H9 (cell line): ENCODE measurements at regions not wholly inside any gene's neighbourhood (a gene's known extent, or its start where the extent isn't known, plus 50 kb on each side); places are given as distances from the start of the nearest gene placed in this dataset.

Experiments used
- DNase-seq: peaks from one replicate; pipeline ENCODE4 v3.0.0-alpha.2; 2017
- H2AFZ ChIP-seq: one replicate; pipeline ENCODE4 v1.6.1; 2013; ENCODE audit warnings: mild to moderate bottlenecking, low read length, control low read depth, moderate library complexity
- H2AK5ac ChIP-seq: 2 replicates; pipeline ENCODE4 v1.6.1; 2013; ENCODE audit warnings: low read length, control low read depth, mixed read lengths; ENCODE audit not compliant: insufficient read length
- H2BK120ac ChIP-seq: one replicate; pipeline ENCODE4 v1.6.1; 2013; ENCODE audit warnings: low read depth, mild to moderate bottlenecking, low read length, control low read depth, inconsistent platforms; ENCODE audit not compliant: poor library complexity, severe bottlenecking
- H2BK12ac ChIP-seq: 2 replicates; pipeline ENCODE4 v1.6.1; 2013; ENCODE audit warnings: low read length, control low read depth, mixed read lengths, low read depth; ENCODE audit not compliant: insufficient read length
- H2BK15ac ChIP-seq: 2 replicates; pipeline ENCODE4 v1.6.1; 2013; ENCODE audit warnings: low read depth, low read length, control low read depth
- H2BK20ac ChIP-seq: one replicate; pipeline ENCODE4 v1.6.1; 2013; ENCODE audit warnings: low read depth, mild to moderate bottlenecking, low read length, control low read depth, inconsistent platforms; ENCODE audit not compliant: poor library complexity, severe bottlenecking
- H2BK5ac ChIP-seq: 2 replicates; pipeline ENCODE4 v1.6.1; 2013; ENCODE audit warnings: low read length, control low read depth, mixed read lengths; ENCODE audit not compliant: insufficient read length
- H3K14ac ChIP-seq: 2 replicates; pipeline ENCODE4 v1.6.1; 2013; ENCODE audit warnings: low read length, control low read depth; ENCODE audit not compliant: insufficient read depth
- H3K18ac ChIP-seq: 2 replicates; pipeline ENCODE4 v1.6.1; 2013; ENCODE audit warnings: low read depth, mild to moderate bottlenecking, mixed read lengths, low read length, control low read depth; ENCODE audit not compliant: insufficient read length
- H3K23ac ChIP-seq: 2 replicates; pipeline ENCODE4 v1.6.1; 2013; ENCODE audit warnings: low read length, control low read depth, mixed read lengths, low read depth; ENCODE audit not compliant: insufficient read length
- H3K23me2 ChIP-seq: 2 replicates; pipeline ENCODE4 v1.6.1; 2013; ENCODE audit warnings: low read depth, mild to moderate bottlenecking, mixed read lengths, low read length, control low read depth; ENCODE audit not compliant: insufficient read length, poor library complexity, severe bottlenecking
- H3K27ac ChIP-seq: 2 replicates; pipeline ENCODE4 v1.5.1; 2013; ENCODE audit warnings: low read length, control low read depth, mixed read lengths, low read depth; ENCODE audit not compliant: insufficient read length
- H3K27me3 ChIP-seq: 2 replicates; pipeline ENCODE4 v1.6.1; 2013; ENCODE audit warnings: low read length, control low read depth, inconsistent platforms; ENCODE audit not compliant: insufficient read depth
- H3K4ac ChIP-seq: 2 replicates; pipeline ENCODE4 v1.6.1; 2013; ENCODE audit warnings: low read depth, mild to moderate bottlenecking, control low read depth, inconsistent platforms, low read length, moderate library complexity
- H3K4me1 ChIP-seq: 2 replicates; pipeline ENCODE4 v1.6.1; 2013; ENCODE audit warnings: low read length, control low read depth, inconsistent platforms; ENCODE audit not compliant: insufficient read depth
- H3K4me2 ChIP-seq: 2 replicates; pipeline ENCODE4 v1.6.1; 2013; ENCODE audit warnings: low read length, control low read depth, mixed read lengths; ENCODE audit not compliant: insufficient read length, insufficient read depth
- H3K56ac ChIP-seq: 2 replicates; pipeline ENCODE4 v1.6.1; 2013; ENCODE audit warnings: low read depth, mild to moderate bottlenecking, mixed read lengths, low read length, control low read depth; ENCODE audit not compliant: insufficient read length
- H3K79me1 ChIP-seq: 2 replicates; pipeline ENCODE4 v1.6.1; 2013; ENCODE audit warnings: low read depth, mild to moderate bottlenecking, moderate library complexity, low read length, control low read depth, inconsistent platforms; ENCODE audit not compliant: insufficient read depth, poor library complexity, severe bottlenecking
- H3K79me2 ChIP-seq: 2 replicates; pipeline ENCODE4 v1.6.1; 2013; ENCODE audit warnings: low read length, control low read depth, inconsistent platforms; ENCODE audit not compliant: insufficient read depth
- H3K9ac ChIP-seq: 2 replicates; pipeline ENCODE4 v1.6.1; 2013; ENCODE audit warnings: low read length, control low read depth, mixed read lengths; ENCODE audit not compliant: insufficient read length; ENCODE audit errors: extremely low read depth
- H3K9me3 ChIP-seq: one replicate; pipeline ENCODE4 v1.6.1; 2013; ENCODE audit warnings: low read depth, low read length, inconsistent platforms; ENCODE audit not compliant: control insufficient read depth
- H3T11ph ChIP-seq: one replicate; pipeline ENCODE4 v1.6.1; 2013; ENCODE audit warnings: mild to moderate bottlenecking, low read length, control low read depth, inconsistent platforms
- H4K20me1 ChIP-seq: one replicate; pipeline ENCODE4 v1.6.1; 2013; ENCODE audit not compliant: control insufficient read depth, insufficient read length, insufficient read depth
- H4K5ac ChIP-seq: 2 replicates; pipeline ENCODE4 v1.6.1; 2013; ENCODE audit warnings: low read depth, mild to moderate bottlenecking, mixed read lengths, low read length, control low read depth; ENCODE audit not compliant: insufficient read length
- H4K8ac ChIP-seq: replicated peaks from 2 replicates; pipeline ENCODE4 v1.6.1; 2013; ENCODE audit warnings: low read length, control low read depth, mixed read lengths, low read depth; ENCODE audit not compliant: insufficient read length
- H4K91ac ChIP-seq: 2 replicates; pipeline ENCODE4 v1.6.1; 2013; ENCODE audit warnings: low read depth, mild to moderate bottlenecking, moderate library complexity, mixed read lengths, low read length, control low read depth; ENCODE audit not compliant: insufficient read length
- H3K27ac Mint-ChIP-seq, 3 experiments: 2 replicates in 2 of 3; 3 replicates in 1 of 3; pipeline ENCODE4 v1.8.0; 2020 to 2021; ENCODE audit warnings: mixed read lengths in 3 of 3, mild to moderate bottlenecking in 1 of 3, moderate library complexity in 1 of 3
- H3K27me3 Mint-ChIP-seq: 2 replicates; pipeline ENCODE4 v1.8.0; 2021; ENCODE audit warnings: low read depth, mild to moderate bottlenecking, moderate library complexity, mixed read lengths
- H3K36me3 Mint-ChIP-seq, 3 experiments: 2 replicates in 2 of 3; 3 replicates in 1 of 3; pipeline ENCODE4 v1.8.0; 2020 to 2021; ENCODE audit warnings: low read depth in 3 of 3, mixed read lengths in 3 of 3; ENCODE audit not compliant: insufficient read depth in 1 of 3
- H3K4me1 Mint-ChIP-seq, 2 experiments: 2 replicates each; pipeline ENCODE4 v1.8.0; 2020; ENCODE audit warnings: mixed read lengths in 2 of 2
- H3K4me3 Mint-ChIP-seq, 2 experiments: 2 replicates in 1 of 2; 3 replicates in 1 of 2; pipeline ENCODE4 v1.8.0; 2020 to 2021; ENCODE audit warnings: mild to moderate bottlenecking in 2 of 2, mixed read lengths in 2 of 2, moderate library complexity in 1 of 2
- H3K9me3 Mint-ChIP-seq, 2 experiments: 2 replicates in 1 of 2; 3 replicates in 1 of 2; pipeline ENCODE4 v1.8.0; 2020; ENCODE audit warnings: mild to moderate bottlenecking in 2 of 2, mixed read lengths in 2 of 2, moderate library complexity in 1 of 2
- WGBS: extraction: QIAGEN DNeasy Blood & Tissue Kit; methylation state at CpG from one replicate; pipeline ENCODE4 v1.1.7; 2013; ENCODE audit warnings: missing lambda C conversion rate, low lambda C conversion rate, mixed read lengths; ENCODE audit not compliant: insufficient read length; ENCODE audit errors: extremely low coverage; 5-methylcytosine and 5-hydroxymethylcytosine counted together
- TF ChIP-seq, protein P1 (sequence below): fragments of 200-600 bp; sonication (generic); conservative IDR thresholded peaks from 3 replicates; pipeline ENCODE4 v1.8.0; 2021; ENCODE audit warnings: antibody characterized with exemption, mild to moderate bottlenecking

- no peak overlapping the region for H3K23ac ChIP-seq
- no peak overlapping the region for H3K27ac ChIP-seq
- no peak overlapping the region for H2BK15ac ChIP-seq
- H4K20me1 ChIP-seq: no peaks in the 10 kb centered on the region
- H2AFZ ChIP-seq: no peak overlapping the region
- no peak overlapping the region for H3T11ph ChIP-seq
- H3K9me3 Mint-ChIP-seq: no peaks in the 10 kb centered on the region
- no peaks in the 10 kb centered on the region for H3K27me3 ChIP-seq
- H3K4ac ChIP-seq: no peak overlapping the region
- no peak overlapping the region for H4K8ac ChIP-seq
- no peak overlapping the region for H2BK5ac ChIP-seq
- no peak overlapping the region for H3K9ac ChIP-seq
- no peak overlapping the region for H3K18ac ChIP-seq
- peaks cover 4 to 6% (median 6%) of the 10 kb centered on the region in 3 experiments; a peak in 4 of 7 replicates for H3K36me3 Mint-ChIP-seq
- no peak overlapping the region for H2AK5ac ChIP-seq
- WGBS: no CpG with 5 or more reads among the region's 2 CpGs
- H3K9me3 ChIP-seq: no peaks in the 10 kb centered on the region
- H3K56ac ChIP-seq: no peak overlapping the region
- no peaks in the 10 kb centered on the region for H3K4me1 ChIP-seq
- H3K4me1 Mint-ChIP-seq: 0 out of 4 replicates have a peak, but pooled peaks cover 0 to 2% of the 10 kb centered on the region in 2 experiments
- H3K14ac ChIP-seq: no peak overlapping the region
- H3K27me3 Mint-ChIP-seq: no peaks in the 10 kb centered on the region
- H2BK120ac ChIP-seq: no peak overlapping the region
- H4K91ac ChIP-seq: no peak overlapping the region
- no peak overlapping the region for H4K5ac ChIP-seq
- H3K4me2 ChIP-seq: no peak overlapping the region
- TF ChIP-seq, protein P1, sequence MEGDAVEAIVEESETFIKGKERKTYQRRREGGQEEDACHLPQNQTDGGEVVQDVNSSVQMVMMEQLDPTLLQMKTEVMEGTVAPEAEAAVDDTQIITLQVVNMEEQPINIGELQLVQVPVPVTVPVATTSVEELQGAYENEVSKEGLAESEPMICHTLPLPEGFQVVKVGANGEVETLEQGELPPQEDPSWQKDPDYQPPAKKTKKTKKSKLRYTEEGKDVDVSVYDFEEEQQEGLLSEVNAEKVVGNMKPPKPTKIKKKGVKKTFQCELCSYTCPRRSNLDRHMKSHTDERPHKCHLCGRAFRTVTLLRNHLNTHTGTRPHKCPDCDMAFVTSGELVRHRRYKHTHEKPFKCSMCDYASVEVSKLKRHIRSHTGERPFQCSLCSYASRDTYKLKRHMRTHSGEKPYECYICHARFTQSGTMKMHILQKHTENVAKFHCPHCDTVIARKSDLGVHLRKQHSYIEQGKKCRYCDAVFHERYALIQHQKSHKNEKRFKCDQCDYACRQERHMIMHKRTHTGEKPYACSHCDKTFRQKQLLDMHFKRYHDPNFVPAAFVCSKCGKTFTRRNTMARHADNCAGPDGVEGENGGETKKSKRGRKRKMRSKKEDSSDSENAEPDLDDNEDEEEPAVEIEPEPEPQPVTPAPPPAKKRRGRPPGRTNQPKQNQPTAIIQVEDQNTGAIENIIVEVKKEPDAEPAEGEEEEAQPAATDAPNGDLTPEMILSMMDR: no peak
- H3K23me2 ChIP-seq: no peaks in the 10 kb centered on the region
- H2BK12ac ChIP-seq: no peak overlapping the region
- H2BK20ac ChIP-seq: no peak overlapping the region
- DNase-seq: no peak
- H3K79me2 ChIP-seq: no peaks in the 10 kb centered on the region
- H3K4me3 Mint-ChIP-seq: no peak overlapping the region
- no peaks in the 10 kb centered on the region for H3K79me1 ChIP-seq
- H3K27ac Mint-ChIP-seq: no peak overlapping the region
These were observed 131.8 kb downstream of the APIP start for GRCh38 chr11:34784318-34784841.
